RWPE2 (cell line): ENCODE measurements at regions not wholly inside any gene's neighbourhood (a gene's known extent, or its start where the extent isn't known, plus 50 kb on each side); places are given as distances from the start of the nearest gene placed in this dataset.
"Not testable (repeated sequence)": the region's sequence is repeated elsewhere in the genome, so short reads cannot be mapped to it uniquely, and the experiment has no call there.

ENCODE experiments used
- ATAC-seq: fragments of 200-7000 bp; cut with Tn5 transposase; 3 replicates; pipeline ENCODE4 v1.9.1; 2021; ENCODE audit warnings: low read depth
- DNase-seq: peaks from one replicate; pipeline ENCODE4 v3.0.0-alpha.2; 2020; ENCODE audit warnings: low spot score
- H3K27ac ChIP-seq: fragments of 450-650 bp; 2 replicates; pipeline ENCODE4 v1.5.1; 2017; ENCODE audit warnings: mild to moderate bottlenecking; ENCODE audit not compliant: poor library complexity, severe bottlenecking
- H3K27me3 ChIP-seq: fragments of 250-450 bp; sonication (Bioruptor Pico); 2 replicates; pipeline ENCODE4 v1.5.1; 2021; ENCODE audit warnings: mild to moderate bottlenecking, moderate library complexity; ENCODE audit not compliant: insufficient read depth, poor library complexity, severe bottlenecking
- H3K36me3 ChIP-seq: fragments of 250-450 bp; sonication (Bioruptor Pico); 2 replicates; pipeline ENCODE4 v1.5.1; 2020; ENCODE audit warnings: low read depth, mild to moderate bottlenecking, moderate library complexity
- H3K4me1 ChIP-seq: fragments of 250-450 bp; sonication (Bioruptor Pico); 2 replicates; pipeline ENCODE4 v1.5.1; 2021; ENCODE audit warnings: mild to moderate bottlenecking, moderate library complexity; ENCODE audit not compliant: insufficient read depth, poor library complexity, severe bottlenecking
- H3K4me3 ChIP-seq: fragments of 250-450 bp; sonication (Bioruptor Pico); 2 replicates; pipeline ENCODE4 v1.5.1; 2021; ENCODE audit warnings: mild to moderate bottlenecking, moderate library complexity; ENCODE audit not compliant: severe bottlenecking
- H3K9me3 ChIP-seq: fragments of 250-450 bp; sonication (Bioruptor Pico); 2 replicates; pipeline ENCODE4 v1.5.1; 2021; ENCODE audit warnings: mild to moderate bottlenecking, moderate library complexity; ENCODE audit not compliant: severe bottlenecking
- TF ChIP-seq, protein P1 (sequence below): fragments of 450-650 bp; IDR thresholded peaks from one replicate; pipeline ENCODE4 v1.5.1; 2017; ENCODE audit warnings: mild to moderate bottlenecking, moderate library complexity; ENCODE audit not compliant: poor library complexity, severe bottlenecking

DNA sequence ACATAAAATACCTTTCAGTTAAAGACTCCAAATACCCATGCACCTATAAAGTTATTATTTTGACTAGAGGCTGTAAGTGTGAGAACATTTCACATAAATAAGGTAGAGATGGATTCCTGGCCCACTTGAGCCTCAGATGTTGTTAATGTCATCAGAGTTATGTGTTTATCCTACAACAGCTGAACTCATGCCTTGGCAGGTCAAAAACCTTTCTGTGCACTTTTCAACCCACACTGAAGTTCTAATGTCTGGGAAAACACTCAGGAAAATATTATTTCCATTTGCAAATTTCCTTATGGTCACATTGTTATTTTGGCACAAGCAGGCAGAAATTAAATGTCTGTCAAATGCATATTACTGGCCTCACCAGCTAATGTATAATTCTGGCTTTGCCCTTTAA, 209.2 kb downstream of the LNPK start:
- H3K36me3 ChIP-seq, result no peaks in the 10 kb centered on the region
- no peak overlapping the region for H3K4me3 ChIP-seq
- TF ChIP-seq, protein P1, sequence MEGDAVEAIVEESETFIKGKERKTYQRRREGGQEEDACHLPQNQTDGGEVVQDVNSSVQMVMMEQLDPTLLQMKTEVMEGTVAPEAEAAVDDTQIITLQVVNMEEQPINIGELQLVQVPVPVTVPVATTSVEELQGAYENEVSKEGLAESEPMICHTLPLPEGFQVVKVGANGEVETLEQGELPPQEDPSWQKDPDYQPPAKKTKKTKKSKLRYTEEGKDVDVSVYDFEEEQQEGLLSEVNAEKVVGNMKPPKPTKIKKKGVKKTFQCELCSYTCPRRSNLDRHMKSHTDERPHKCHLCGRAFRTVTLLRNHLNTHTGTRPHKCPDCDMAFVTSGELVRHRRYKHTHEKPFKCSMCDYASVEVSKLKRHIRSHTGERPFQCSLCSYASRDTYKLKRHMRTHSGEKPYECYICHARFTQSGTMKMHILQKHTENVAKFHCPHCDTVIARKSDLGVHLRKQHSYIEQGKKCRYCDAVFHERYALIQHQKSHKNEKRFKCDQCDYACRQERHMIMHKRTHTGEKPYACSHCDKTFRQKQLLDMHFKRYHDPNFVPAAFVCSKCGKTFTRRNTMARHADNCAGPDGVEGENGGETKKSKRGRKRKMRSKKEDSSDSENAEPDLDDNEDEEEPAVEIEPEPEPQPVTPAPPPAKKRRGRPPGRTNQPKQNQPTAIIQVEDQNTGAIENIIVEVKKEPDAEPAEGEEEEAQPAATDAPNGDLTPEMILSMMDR, result no peak
- no peaks in the 10 kb centered on the region for H3K27me3 ChIP-seq
- no peak for ATAC-seq
- H3K27ac ChIP-seq, result no peak overlapping the region
- DNase-seq, result no peak
- H3K9me3 ChIP-seq, result peaks cover 2% of the 10 kb centered on the region
- no peaks in the 10 kb centered on the region for H3K4me1 ChIP-seq

DNA sequence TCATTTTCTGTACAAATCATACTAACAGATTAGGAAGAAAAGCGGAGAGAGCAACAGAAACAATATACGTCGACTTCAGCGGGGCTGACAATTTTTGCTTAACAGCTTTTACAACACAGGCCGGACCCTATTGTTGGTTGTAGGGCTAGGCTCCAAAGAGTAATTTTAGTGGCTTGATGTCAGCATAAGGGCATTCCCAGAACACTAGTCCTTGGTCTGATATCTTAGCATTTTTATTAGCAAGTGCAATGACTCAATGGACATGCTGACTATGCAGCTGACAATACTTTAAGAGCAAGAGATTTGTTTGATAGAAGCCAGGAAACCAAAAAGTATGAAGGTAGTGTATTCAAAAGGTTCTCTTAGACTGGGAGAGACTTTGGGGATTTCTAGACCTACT, 209.9 kb downstream of the LNPK start:
- Histone ChIP-seq H3K36me3 (no peaks in the 10 kb centered on the region), H3K27me3 (no peaks in the 10 kb centered on the region), H3K9me3 (peaks cover 2% of the 10 kb centered on the region), H3K4me1 (no peaks in the 10 kb centered on the region), H3K27ac (no peak overlapping the region), H3K4me3 (no peak overlapping the region)
- TF ChIP-seq, protein P1, result no peak
- DNase-seq (no peak), ATAC-seq (no peak)

GRCh38 chr2:175786471-175787124, 215.5 kb downstream of the LNPK start:
- no peaks in the 10 kb centered on the region for H3K36me3 ChIP-seq
- no peak overlapping the region for H3K4me3 ChIP-seq
- no peak overlapping the region for H3K27ac ChIP-seq
- H3K27me3 ChIP-seq, result no peaks in the 10 kb centered on the region
- TF ChIP-seq, protein P1, result no peak
- ATAC-seq (no peak), DNase-seq (no peak)
- H3K9me3 ChIP-seq, result no peaks in the 10 kb centered on the region
- no peaks in the 10 kb centered on the region for H3K4me1 ChIP-seq

DNA sequence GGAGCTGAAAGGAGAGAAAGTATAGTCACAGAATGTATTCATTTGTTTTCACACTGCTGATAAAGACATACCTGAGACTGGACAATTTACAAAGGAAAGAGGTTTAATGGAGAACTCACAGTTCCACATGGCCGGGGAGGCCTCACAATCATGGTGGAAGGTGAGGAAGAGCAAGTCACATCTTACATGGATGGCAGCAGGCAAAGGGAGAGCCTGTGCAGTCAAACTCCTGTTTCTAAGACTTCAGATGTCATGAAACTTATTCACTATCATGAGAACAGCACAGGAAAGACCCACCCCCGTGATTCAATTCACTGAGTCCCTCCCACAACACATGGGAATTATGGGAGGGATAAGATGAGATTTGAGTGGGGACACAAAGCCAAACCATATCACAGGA, 224.7 kb downstream of the LNPK start:
- DNase-seq, H3K9me3 ChIP-seq, ATAC-seq: not testable (repeated sequence)

DNA sequence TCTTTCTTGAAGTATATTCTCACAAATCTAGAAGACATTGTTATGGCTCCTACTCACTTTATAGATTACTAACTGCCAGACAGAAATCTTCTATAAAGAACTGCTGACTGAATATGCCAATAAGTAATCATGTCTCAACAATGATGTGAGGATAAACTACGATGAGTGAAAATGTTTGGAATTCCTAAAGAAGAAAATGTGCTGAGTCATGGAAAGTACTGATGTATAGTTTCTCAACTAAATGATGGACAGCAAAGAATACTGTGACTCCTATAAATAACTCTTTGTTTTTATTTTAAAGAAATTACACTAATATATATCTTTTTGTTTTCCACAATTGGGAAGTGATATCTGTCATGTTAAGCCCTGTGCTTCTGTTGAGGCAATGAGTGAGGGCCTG, 232.9 kb downstream of the LNPK start:
- TF ChIP-seq, protein P1, result no peak
- DNase-seq, result no peak

More for the DNA sequence above, 224.7 kb downstream of the LNPK start:
- not testable (repeated sequence) for H3K27ac ChIP-seq, H3K36me3 ChIP-seq, H3K4me1 ChIP-seq, H3K4me3 ChIP-seq, H3K27me3 ChIP-seq

More for the DNA sequence above, 232.9 kb downstream of the LNPK start:
- no peak overlapping the region for H3K27ac ChIP-seq
- H3K36me3 ChIP-seq, result no peaks in the 10 kb centered on the region
- H3K4me1 ChIP-seq, result no peaks in the 10 kb centered on the region
- no peaks in the 10 kb centered on the region for H3K27me3 ChIP-seq
- H3K4me3 ChIP-seq, result no peak overlapping the region
- no peaks in the 10 kb centered on the region for H3K9me3 ChIP-seq
- no peak for ATAC-seq
